HG03575 (cell line): ENCODE measurements at regions not wholly inside any gene's neighbourhood (a gene's known extent, or its start where the extent isn't known, plus 50 kb on each side); places are given as distances from the start of the nearest gene placed in this dataset.
"Not testable (repeated sequence)": the region's sequence is repeated elsewhere in the genome, so short reads cannot be mapped to it uniquely, and the experiment has no call there.

Experiments used
- ATAC-seq: cut with Tn5 transposase; IDR thresholded peaks from one replicate; pipeline ENCODE4 v1.9.1; 2021; ENCODE audit not compliant: unreplicated experiment, insufficient number of reproducible peaks, low FRiP score; ENCODE audit errors: extremely low read depth

- ATAC-seq, result no peak
Observed at GRCh38 chr11:97620007-97620406, 1230.2 kb downstream of the JRKL start.

DNA sequence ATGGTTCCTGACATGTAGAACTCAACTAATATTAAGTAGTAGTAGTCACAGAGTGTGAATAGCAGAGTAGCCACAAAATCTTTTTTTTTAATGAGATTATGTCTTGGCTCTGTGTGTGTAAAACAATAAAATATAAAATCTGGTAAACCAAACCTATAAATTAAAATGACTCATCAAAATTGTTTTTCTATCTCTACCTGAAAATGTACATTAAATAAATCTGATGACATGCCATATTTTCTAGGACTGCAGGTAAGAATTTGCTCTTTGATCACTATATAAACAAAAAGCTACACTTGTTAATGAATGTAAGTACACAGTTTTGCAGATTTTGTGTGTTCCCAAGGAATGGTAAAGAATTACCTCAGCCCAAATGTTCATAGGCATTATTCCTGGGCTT, 1231.5 kb downstream of the JRKL start:
- ATAC-seq, result no peak

DNA sequence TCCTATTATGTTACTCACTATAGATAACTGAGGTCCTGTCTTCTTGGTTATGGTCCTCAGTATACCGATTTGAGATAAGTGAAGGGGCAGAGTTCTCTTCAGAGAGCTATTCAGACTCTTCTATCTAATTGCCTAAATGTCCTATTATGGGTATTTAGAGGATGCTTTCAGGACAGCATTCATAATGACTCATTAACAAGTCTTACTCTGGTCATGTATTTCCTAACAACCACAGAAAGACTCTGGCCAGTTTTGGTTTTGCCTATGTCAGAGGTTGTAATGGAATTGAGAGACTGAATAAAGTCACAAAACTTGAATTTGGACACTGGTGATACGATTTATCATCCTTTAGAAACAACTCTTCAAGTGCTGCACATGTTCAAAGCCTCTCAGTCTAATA, 1233.0 kb downstream of the JRKL start:
- no peak for ATAC-seq

- not testable (repeated sequence) for ATAC-seq
Observed at GRCh38 chr11:97636741-97637140, 1246.9 kb downstream of the JRKL start.

GRCh38 chr11:97637701-97638100, 1247.9 kb downstream of the JRKL start:
- no peak for ATAC-seq

- no peak for ATAC-seq
Observed at GRCh38 chr11:97638641-97639224, 1248.9 kb downstream of the JRKL start.

- no peak for ATAC-seq
Observed at GRCh38 chr11:97641988-97642387, 1252.2 kb downstream of the JRKL start.

DNA sequence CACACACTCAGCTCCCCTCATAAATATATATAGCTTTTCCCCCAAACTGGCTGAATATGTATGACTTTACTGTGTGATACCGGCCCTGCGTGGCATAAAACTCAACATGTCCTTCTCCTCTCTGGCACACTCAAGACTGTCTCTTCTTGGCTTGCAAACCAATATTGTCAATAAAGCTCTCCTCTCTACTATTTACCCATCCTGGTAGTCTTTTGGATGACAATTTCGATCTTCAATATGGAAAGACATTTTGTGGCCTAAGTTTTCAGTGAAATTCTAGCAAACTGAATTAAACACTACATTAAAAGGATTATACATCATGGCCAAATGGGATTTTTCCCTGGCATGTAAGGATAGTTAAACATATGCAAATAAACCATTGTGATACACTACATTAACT, 1255.9 kb downstream of the JRKL start:
- no peak for ATAC-seq

GRCh38 chr11:97656356-97656755, 1266.5 kb downstream of the JRKL start:
- ATAC-seq, result no peak

DNA sequence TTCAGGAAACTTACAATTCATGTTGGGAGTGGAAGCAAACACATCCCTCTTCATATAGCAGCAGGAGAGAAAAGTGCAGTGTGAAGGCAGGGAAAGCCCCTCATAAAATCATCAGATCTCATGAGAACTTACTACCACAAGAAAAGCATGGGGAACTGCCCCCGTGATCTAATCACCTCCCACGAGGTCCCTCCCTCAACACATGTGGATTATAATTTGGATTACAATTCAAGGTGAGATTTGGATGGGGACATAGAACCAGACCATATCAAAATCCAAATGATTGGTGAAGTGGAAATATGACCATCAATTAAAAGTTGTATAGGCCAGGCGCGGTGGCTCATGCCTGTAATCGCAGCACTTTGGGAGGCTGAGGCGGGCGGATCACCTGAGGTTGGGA, 1268.0 kb downstream of the JRKL start:
- no peak for ATAC-seq

DNA sequence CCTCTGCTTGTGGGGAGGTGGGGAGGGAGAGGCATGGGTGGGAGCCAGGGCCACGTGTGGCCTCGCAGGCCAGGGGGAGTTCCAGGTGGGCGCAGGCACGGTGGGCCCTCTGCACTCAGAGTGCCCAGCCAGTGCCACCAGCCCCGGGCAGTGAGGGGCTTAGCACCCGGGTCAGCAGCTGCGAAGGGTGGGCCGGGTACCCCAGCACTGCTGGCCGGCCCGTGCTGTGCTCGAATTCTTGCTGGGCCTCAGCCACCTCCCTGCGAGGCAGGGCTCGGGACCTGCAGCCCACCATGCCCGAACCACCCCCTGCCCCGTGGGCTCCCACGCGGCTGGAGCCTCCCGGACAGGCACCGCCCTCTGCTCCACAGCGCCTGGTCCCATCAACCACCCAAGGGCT, 1277.2 kb downstream of the JRKL start:
- ATAC-seq, result no peak

DNA sequence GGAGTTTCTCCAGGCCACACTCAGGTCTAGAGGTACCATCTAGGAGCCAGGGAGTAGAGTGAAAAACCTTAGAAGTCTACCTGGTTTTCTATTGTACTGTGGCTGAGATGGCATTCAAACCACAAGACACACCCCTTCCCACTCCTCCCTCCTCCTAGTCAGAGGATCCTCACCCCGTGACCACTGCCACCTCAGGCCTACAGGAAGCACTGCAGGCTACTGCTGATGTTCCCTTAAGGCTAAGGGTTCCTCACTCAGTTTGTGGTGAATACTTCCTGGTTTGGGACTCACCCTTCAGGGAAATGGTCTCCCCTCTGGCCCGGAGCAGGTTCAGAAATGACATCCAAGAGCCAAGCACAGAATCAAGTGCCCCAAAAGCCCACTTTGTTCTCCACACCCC, 1293.9 kb downstream of the JRKL start:
- ATAC-seq, result no peak

GRCh38 chr11:97684486-97685439, 1295.0 kb downstream of the JRKL start:
- ATAC-seq, result no peak

DNA sequence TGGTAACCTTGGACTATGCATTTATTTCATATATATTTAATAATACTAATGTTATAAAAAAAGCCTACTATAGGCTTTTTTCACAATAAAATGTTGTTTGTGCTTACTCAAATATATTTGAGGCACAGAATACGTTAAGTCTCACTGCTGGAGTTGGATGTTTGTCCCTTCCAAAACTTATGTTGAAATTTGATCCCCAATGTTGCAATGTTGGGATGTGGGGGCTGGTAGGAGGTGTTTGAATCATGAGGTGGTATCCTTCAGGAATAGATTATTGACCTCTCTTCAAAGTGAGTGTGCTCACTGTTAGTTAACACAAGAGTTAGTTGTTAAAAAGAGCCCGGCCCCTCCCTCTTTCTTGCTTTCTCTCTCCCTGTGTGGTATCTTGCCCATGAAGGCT, 1295.9 kb downstream of the JRKL start:
- no peak for ATAC-seq

DNA sequence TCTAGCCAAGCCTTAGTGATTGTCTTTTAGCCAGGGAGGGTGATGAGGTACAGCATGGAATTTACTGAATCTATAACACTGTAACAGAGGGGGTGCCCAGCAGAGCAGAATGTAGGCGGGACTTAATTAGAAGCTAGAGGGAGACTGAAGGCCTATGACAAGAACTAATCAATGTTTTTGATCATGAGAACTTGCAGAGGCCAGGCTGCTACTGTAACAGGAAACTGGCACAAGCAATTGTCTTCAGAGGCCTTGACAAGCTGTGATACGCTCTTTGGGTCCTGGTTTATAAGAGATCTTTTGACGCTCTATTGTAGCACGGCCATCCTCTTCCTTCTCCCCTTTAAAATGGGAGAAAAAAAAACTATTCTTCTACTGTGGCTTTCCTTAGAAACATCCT, 1297.3 kb downstream of the JRKL start:
- no peak for ATAC-seq

DNA sequence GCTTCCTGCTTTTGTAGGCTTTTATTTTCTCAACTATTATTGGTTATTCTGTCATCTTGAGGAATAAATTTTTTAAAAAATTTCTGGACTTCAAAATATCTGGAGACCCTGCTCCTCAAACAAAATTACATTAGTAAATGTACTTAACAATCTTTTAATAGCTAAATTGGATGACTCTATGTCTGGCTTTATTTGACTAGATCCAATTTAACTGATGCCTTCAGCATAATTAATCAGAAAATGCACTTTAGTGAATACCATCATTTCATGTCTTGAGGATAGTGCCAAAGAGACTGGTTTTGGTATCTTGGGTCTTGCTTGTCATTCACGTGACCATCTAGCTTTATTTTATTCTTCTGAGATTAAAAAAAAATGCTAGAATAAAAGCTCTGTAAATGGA, 1301.2 kb downstream of the JRKL start:
- no peak for ATAC-seq

DNA sequence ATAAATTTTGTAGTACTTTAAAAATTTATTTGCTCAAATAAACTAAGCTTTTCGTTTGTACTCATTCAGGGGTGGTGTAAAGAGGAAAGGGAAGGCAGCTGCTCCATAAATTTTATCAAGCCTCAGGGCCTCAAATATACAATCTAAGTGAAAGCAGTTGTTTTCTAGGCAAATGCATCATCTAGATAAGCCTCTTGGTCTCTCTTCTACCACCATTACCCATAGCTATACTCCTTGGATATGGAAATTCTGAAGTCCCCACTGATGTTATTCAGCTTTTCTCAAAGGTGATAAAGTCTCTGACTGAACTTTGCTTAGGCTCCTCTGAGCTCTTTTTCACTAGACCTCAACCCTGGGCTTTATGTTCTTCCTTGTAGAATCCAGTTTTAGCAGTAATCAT, 1313.1 kb downstream of the JRKL start:
- ATAC-seq, result no peak

DNA sequence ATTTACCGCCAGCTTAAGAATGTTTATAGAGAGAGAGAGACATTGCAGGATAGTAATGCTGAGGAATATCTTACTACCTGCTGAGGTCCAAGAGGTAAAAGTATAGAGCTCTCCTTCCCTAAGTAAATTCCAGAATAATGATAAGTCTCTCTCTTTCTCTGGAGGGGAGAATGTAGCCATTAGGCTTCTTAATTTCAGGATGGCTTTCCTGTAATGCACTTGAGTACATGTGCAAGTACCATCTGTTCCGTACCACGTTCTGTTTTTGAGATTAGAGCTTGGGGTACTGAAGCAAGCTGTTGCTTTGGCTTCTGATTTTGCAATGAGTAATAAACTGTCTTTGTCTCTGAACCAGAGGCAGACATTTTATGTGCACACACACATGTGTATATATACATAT, 1314.0 kb downstream of the JRKL start:
- no peak for ATAC-seq

DNA sequence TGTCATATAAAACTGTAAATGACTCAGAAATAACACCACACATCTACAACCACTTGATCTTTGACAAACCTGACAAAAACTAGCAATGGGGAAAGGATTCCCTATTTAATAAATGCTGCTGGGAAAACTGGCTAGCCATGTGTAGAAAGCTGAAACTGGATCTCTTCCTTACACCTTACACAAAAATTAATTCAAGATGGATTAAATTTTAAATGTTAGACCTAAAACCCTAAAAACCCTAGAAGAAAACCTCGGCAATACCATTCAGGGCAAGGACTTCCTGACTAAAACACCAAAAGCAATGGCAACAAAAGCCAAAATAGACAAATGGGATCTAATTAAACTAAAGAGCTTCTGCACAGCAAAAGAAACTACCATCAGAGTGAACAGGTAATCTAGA, 1315.3 kb upstream of the CNTN5 start:
- ATAC-seq, result not testable (repeated sequence)

DNA sequence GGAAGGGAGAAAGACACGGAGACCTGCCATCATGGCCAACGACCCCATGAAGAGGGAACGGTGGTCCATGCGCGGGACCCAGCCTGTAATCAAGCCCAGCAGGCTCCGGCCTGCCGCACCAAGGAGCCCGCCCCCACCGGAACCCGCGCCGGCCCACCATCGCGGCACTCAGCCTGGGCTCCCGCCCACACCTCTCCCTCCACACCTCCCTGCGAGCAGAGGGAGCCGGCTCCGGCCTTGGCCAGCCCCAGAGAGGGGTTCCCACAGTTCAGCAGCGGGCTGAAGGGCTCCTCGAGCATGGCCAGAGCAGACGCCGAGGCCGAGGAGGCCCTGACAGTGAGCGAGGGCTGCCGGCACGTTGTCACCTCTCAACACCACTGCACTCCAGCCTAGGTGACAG, 1302.8 kb upstream of the CNTN5 start:
- ATAC-seq, result no peak

DNA sequence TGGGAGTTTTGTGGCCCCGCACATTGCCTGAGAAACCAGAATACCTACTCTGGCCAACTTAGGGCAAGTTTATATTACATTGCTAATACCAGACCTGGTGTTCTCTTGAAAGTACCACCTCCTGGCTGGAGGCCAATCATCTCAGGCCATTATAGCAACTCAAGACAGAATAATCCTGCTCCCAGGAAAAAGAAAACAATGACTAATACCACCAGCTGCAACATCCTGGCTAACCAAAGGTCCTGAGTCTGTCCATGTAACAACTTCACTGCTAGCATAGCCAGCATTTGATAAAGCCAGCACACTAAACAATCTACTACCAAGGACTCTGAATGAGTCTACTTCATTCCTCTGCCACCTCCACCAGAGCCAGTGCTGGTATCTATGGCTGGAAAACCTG, 1298.7 kb upstream of the CNTN5 start:
- ATAC-seq, result no peak
